ENCODE measurements at regions not wholly inside any gene's neighbourhood (a gene's known extent, or its start where the extent isn't known, plus 50 kb on each side); places are given as distances from the start of the nearest gene placed in this dataset.

DNA sequence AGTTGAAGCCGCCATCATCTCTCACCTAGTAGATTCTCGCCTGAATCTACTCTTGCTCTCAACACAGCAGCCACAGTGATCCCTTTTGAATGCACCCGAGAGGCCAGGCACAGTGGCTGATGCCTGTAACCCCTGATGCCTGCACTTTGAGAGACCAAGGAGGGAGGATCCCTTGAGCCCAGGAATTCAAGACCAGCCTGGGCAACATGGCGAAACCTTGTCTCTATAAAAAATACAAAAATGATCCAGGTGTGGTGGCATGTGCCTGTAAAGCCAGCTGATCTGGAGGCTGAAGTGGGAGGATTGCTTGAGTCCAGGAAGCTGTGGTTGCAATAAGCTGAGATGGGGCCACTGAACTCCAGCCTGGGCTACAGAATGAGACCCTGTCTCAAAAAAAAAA lies 60.3 kb upstream of the EML4 start:
- TF ChIP-seq POLR2AphosphoS5 (IDR thresholded peaks at IDR 0.05; ENCODE audit: low read depth, low read length), result no peak
- no peak for TF ChIP-seq TAF1 (IDR thresholded peaks at IDR 0.05; ENCODE audit: borderline replicate concordance, low read depth, low read length)
- TF ChIP-seq POLR2A (IDR thresholded peaks at IDR 0.05; ENCODE audit: low read depth, low read length), result no peak
- no peak for FAIRE-seq

GRCh38 chr2:42109959-42110640 lies 59.1 kb upstream of the EML4 start:
- TF ChIP-seq POLR2A (IDR thresholded peaks at IDR 0.05; ENCODE audit: low read depth, low read length) (no peak), TAF1 (IDR thresholded peaks at IDR 0.05; ENCODE audit: borderline replicate concordance, low read depth, low read length) (no peak), POLR2AphosphoS5 (IDR thresholded peaks at IDR 0.05; ENCODE audit: low read depth, low read length) (no peak)
- no peak for FAIRE-seq
- no peak for DNase-seq (ENCODE audit: insufficient read length)

More for the DNA sequence above, 60.3 kb upstream of the EML4 start:
- no peak for DNase-seq (ENCODE audit: insufficient read length)

DNA sequence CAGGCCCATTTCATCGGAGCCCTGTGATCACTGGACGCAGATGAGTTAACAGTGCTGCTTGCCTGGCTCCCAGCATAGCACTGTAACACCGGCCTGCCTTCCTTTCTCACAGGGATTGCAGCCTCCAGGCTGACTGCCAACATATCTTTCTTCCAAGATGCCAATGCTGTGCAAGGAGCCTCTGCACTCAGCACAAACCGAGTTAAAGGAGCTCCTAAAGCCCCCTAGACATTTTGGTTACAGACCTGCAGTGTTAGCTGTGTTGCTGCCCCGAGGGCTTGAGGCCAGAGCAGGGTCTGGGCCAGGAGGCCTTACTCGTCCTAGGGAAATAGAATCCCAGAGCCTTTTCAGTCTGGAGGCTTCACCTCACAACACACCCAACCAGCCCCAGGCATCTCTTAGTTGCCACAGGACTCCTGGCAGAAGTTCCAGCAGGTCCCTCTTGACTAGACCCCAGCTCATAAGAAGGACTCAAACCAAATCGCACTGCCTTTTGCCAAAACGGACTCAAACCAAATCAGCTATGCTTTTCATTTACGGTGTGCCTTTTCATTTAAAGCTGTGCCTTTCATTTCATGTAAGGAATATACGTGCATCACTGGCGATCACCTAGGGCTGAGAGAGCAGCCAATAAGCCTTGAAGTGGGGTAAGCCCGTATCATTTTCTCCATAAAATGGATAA lies 58.4 kb upstream of the EML4 start:
- no peak for FAIRE-seq
- TF ChIP-seq POLR2A (IDR thresholded peaks at IDR 0.05; ENCODE audit: low read depth, low read length) (no peak), POLR2AphosphoS5 (IDR thresholded peaks at IDR 0.05; ENCODE audit: low read depth, low read length) (no peak), TAF1 (IDR thresholded peaks at IDR 0.05; ENCODE audit: borderline replicate concordance, low read depth, low read length) (no peak)

GRCh38 chr2:42112418-42112817 lies 56.7 kb upstream of the EML4 start:
- FAIRE-seq (no peak), DNase-seq (ENCODE audit: insufficient read length) (no peak)
- no peak for TF ChIP-seq TAF1 (IDR thresholded peaks at IDR 0.05; ENCODE audit: borderline replicate concordance, low read depth, low read length)
- no peak for TF ChIP-seq POLR2A (IDR thresholded peaks at IDR 0.05; ENCODE audit: low read depth, low read length)
- TF ChIP-seq POLR2AphosphoS5 (IDR thresholded peaks at IDR 0.05; ENCODE audit: low read depth, low read length), result no peak

More for the DNA sequence above, 58.4 kb upstream of the EML4 start:
- no peak for DNase-seq (ENCODE audit: insufficient read length)

DNA sequence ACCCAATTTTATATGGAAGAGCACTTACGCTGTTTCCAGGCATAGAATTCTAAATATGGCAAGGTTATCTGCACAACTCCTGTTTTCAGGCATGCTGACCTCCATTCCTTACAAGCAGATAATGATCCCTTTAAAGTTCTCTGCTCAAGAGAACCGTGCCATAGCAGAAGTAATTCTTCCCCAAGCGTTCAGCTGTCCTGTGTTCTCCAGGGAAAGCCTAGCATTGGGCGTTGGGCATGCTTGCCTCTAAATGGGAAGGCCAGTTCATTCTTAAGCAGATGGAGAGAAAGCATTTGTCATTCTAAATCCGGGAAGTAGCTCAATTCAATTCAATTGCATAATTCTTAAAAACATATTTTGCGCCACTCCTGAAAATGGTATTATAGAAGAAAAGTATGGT lies 55.7 kb upstream of the EML4 start:
- no peak for DNase-seq (ENCODE audit: insufficient read length)
- no peak for FAIRE-seq
- TF ChIP-seq TAF1 (IDR thresholded peaks at IDR 0.05; ENCODE audit: borderline replicate concordance, low read depth, low read length), result no peak
- TF ChIP-seq POLR2AphosphoS5 (IDR thresholded peaks at IDR 0.05; ENCODE audit: low read depth, low read length), result no peak
- no peak for TF ChIP-seq POLR2A (IDR thresholded peaks at IDR 0.05; ENCODE audit: low read depth, low read length)

DNA sequence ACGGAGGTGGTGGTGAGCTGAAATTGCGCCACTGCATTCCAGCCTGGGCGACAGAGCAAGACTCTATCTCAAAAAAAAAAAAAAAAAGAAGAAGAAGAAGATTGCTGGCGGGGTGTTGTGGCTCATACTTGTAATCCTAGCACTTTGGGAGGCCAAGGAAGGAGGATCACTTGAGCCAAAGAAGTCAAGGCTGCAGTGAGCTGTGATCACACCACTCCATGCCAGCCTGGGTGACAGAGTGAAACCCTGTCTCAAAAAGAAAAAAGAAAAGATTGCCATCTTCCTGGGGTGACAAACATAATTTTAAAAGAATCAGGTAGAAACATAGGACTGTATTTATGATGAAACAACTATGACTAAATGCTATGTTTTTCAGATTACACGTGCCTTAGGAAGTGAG lies 55.1 kb upstream of the EML4 start:
- TF ChIP-seq POLR2A (IDR thresholded peaks at IDR 0.05; ENCODE audit: low read depth, low read length) (no peak), POLR2AphosphoS5 (IDR thresholded peaks at IDR 0.05; ENCODE audit: low read depth, low read length) (no peak), TAF1 (IDR thresholded peaks at IDR 0.05; ENCODE audit: borderline replicate concordance, low read depth, low read length) (no peak)
- DNase-seq (ENCODE audit: insufficient read length) (no peak), FAIRE-seq (no peak)

- TF ChIP-seq TAF1 (IDR thresholded peaks at IDR 0.05; ENCODE audit: borderline replicate concordance, low read depth, low read length) (no peak), POLR2A (IDR thresholded peaks at IDR 0.05; ENCODE audit: low read depth, low read length) (no peak), POLR2AphosphoS5 (IDR thresholded peaks at IDR 0.05; ENCODE audit: low read depth, low read length) (no peak)
- DNase-seq (ENCODE audit: insufficient read length) (no peak), FAIRE-seq (no peak)
Observed at GRCh38 chr2:42115588-42115987, 53.6 kb upstream of the EML4 start.

DNA sequence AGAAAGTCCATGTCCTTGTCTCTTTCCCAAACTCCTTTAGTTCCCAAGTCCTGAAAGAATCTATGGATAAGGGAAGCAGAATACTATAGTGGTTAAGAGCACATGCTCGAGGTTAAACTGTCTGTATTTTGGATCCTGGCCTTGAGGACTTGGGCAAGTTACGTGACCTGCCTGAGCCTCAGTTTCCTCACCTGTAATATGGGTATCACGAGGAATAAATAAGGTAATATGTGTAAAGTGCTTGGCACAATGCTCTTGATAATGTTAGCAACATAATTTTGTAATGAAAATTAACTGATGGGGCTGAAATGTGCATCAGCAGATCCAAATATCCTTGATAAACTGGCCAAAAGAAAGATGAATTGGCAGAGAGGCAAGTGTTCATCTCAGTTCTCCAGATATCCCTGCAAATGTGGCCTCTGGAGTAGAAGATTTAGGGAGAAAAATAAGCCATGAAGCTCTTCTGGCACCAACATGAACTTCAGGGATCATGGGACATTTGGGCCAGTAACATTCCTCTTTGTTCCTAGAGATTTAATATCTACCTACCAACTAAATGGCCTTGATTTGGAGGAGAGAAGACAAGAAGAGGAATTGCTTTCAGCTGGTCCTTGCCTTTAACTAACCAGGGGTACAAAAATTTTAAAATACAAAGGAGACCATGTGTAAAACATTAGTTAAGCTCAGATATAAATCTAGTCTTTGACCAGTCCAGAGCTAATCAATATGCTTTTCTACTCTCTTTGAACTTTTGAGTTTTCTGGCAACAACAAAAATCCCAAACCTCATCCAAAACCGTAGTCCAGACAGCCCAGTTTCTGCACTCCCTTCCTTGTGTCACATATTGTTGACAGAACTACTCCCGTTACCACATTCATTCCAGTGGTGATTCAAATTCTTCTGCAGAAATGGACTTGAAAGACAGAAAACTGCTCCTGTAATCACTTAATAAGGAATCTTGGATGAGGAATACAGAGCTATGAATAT lies 52.7 kb upstream of the EML4 start:
- peak; percentile 21 for FAIRE-seq
- TF ChIP-seq POLR2AphosphoS5 (IDR thresholded peaks at IDR 0.05; ENCODE audit: low read depth, low read length) (no peak), POLR2A (IDR thresholded peaks at IDR 0.05; ENCODE audit: low read depth, low read length) (no peak), TAF1 (IDR thresholded peaks at IDR 0.05; ENCODE audit: borderline replicate concordance, low read depth, low read length) (no peak)
- no peak for DNase-seq (ENCODE audit: insufficient read length)

DNA sequence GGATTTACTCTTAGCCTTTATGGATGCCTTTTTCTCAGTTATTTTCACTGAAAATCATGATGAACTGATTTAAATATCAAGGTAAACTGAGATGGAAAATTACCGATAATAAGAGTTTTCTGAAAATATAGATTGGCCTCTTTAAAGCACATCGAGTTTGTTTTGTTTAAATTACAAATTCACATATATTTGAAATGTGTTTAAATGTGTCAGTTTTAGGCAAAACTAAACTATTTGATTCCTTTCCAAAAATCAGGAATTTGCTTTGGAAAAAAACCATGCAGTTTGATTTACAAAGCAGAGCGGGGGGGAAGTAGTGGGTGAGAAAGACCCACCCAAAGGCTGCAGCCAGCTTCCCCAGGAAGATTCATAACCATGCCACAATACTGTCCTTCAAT lies 52.0 kb upstream of the EML4 start:
- TF ChIP-seq TAF1 (IDR thresholded peaks at IDR 0.05; ENCODE audit: borderline replicate concordance, low read depth, low read length), result no peak
- TF ChIP-seq POLR2AphosphoS5 (IDR thresholded peaks at IDR 0.05; ENCODE audit: low read depth, low read length), result no peak
- TF ChIP-seq POLR2A (IDR thresholded peaks at IDR 0.05; ENCODE audit: low read depth, low read length), result no peak
- no peak for FAIRE-seq
- no peak for DNase-seq (ENCODE audit: insufficient read length)

DNA sequence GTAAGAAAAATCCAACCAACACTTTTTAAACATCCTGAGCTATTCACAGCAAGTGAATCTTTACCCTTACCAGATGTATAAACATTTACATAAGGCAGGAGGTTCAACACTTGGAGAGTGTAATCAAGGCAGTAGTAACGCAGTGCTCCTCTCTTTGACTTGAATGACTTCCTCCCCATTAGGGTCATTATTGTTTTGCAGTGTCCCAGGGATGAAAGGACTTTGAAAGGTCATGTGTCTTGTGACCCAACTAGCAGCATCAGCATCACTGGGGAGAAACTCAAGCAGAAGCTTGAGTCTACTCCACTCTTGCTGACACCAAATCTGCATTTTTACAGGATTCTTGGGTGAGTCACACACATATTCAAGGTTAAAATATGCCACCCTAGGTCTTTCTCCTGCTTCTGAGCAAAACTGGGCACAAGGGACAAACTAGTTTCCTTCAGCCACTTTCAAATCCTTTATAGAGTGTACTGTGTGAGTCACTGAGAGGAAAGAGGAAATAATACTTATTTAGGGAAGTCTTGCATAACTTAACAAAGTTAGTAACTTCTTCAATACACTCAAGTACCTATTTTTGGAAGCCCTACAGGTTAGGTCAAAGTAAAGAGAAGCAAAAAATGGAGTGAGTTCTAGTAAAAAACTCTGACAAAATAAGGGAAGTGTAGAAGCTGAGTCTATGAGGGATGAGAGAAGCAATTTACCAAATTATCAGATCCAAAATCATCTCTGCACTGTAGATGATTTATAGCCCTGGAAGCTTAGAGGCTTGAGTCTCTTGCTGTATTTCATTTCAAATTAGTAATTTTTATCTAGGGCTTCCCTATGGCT lies 51.0 kb upstream of the EML4 start:
- no peak for DNase-seq (ENCODE audit: insufficient read length)
- peak; percentile 88 for FAIRE-seq
- no peak for TF ChIP-seq POLR2A (IDR thresholded peaks at IDR 0.05; ENCODE audit: low read depth, low read length)
- TF ChIP-seq POLR2AphosphoS5 (IDR thresholded peaks at IDR 0.05; ENCODE audit: low read depth, low read length), result no peak
- TF ChIP-seq TAF1 (IDR thresholded peaks at IDR 0.05; ENCODE audit: borderline replicate concordance, low read depth, low read length), result no peak

All from GM12892 (cell line).